ENCODE measurements at regions not wholly inside any gene's neighbourhood (a gene's known extent, or its start where the extent isn't known, plus 50 kb on each side); places are given as distances from the start of the nearest gene placed in this dataset.

GRCh38 chr16:64534180-64534780 is 587.6 kb downstream of the CDH11 start:
- Histone ChIP-seq H3K27me3 (ENCODE audit: control insufficient read depth in 1 of 2, insufficient read depth in 2 of 2, low read length in 2 of 2) (no peaks in the 10 kb centered on the region), H3K4me3 (ENCODE audit: low read length) (no peak overlapping the region), H3K27ac (ENCODE audit: low read depth in 1 of 2, low read length in 2 of 2) (no peak overlapping the region), H3K9me3 (ENCODE audit: control insufficient read depth in 1 of 2, insufficient read depth in 1 of 2, low read length in 2 of 2) (peaks cover 8 to 10% of the 10 kb centered on the region in 2 experiments), H3K36me3 (ENCODE audit: insufficient read depth, low read length) (no peaks in the 10 kb centered on the region), H3K4me1 (ENCODE audit: insufficient read depth, low read length) (no peaks in the 10 kb centered on the region)
- DNase-seq (no peak), ATAC-seq (ENCODE audit: poor library complexity) (no peak)
- POLR2A ChIA-PET, result no interaction called here
- H3K9me3 Mint-ChIP-seq, result peaks cover 21% of the 10 kb centered on the region
- H3K4me3 Mint-ChIP-seq, result no peak overlapping the region
- no peaks in the 10 kb centered on the region for H3K4me1 Mint-ChIP-seq (ENCODE audit: low read depth)
- no peak overlapping the region for H3K27ac Mint-ChIP-seq
- H3K36me3 Mint-ChIP-seq (ENCODE audit: low read depth), result no peaks in the 10 kb centered on the region
- CTCF ChIA-PET, result no interaction called here
- no peak for TF ChIP-seq CTCF (IDR thresholded peaks at IDR 0.05)
- intact Hi-C loops (cut with DNase I, micrococcal nuclease), result no loop called here
- H3K27me3 Mint-ChIP-seq, result no peaks in the 10 kb centered on the region

- POLR2A ChIA-PET, result no interaction called here
- peaks cover 27% of the 10 kb centered on the region for H3K9me3 Mint-ChIP-seq
- no peak for ATAC-seq (ENCODE audit: poor library complexity)
- no peak for TF ChIP-seq CTCF (IDR thresholded peaks at IDR 0.05)
- H3K27me3 Mint-ChIP-seq, result no peaks in the 10 kb centered on the region
- no peak for DNase-seq
- Histone ChIP-seq H3K36me3 (ENCODE audit: insufficient read depth, low read length) (no peaks in the 10 kb centered on the region), H3K9me3 (ENCODE audit: control insufficient read depth in 1 of 2, insufficient read depth in 1 of 2, low read length in 2 of 2) (peaks cover 8 to 13% of the 10 kb centered on the region in 2 experiments), H3K4me1 (ENCODE audit: insufficient read depth, low read length) (no peaks in the 10 kb centered on the region), H3K27me3 (ENCODE audit: control insufficient read depth in 1 of 2, insufficient read depth in 2 of 2, low read length in 2 of 2) (no peaks in the 10 kb centered on the region), H3K27ac (ENCODE audit: low read depth in 1 of 2, low read length in 2 of 2) (no peak overlapping the region), H3K4me3 (ENCODE audit: low read length) (no peak overlapping the region)
- intact Hi-C loops (cut with DNase I, micrococcal nuclease), result no loop called here
- CTCF ChIA-PET, result no interaction called here
- H3K27ac Mint-ChIP-seq, result no peak overlapping the region
- no peaks in the 10 kb centered on the region for H3K36me3 Mint-ChIP-seq (ENCODE audit: low read depth)
- no peak overlapping the region for H3K4me3 Mint-ChIP-seq
- H3K4me1 Mint-ChIP-seq (ENCODE audit: low read depth), result no peaks in the 10 kb centered on the region
Observed at GRCh38 chr16:64532691-64533090, 589.2 kb downstream of the CDH11 start.

- intact Hi-C loops (cut with DNase I, micrococcal nuclease), result no loop called here
Observed at GRCh38 chr16:64532117-64532516, 589.7 kb downstream of the CDH11 start.

More at GRCh38 chr16:64532117-64532516, 589.7 kb downstream of the CDH11 start:
- Histone ChIP-seq H3K36me3 (ENCODE audit: insufficient read depth, low read length) (no peaks in the 10 kb centered on the region), H3K4me1 (ENCODE audit: insufficient read depth, low read length) (no peaks in the 10 kb centered on the region), H3K27me3 (ENCODE audit: control insufficient read depth in 1 of 2, insufficient read depth in 2 of 2, low read length in 2 of 2) (no peaks in the 10 kb centered on the region), H3K27ac (ENCODE audit: low read depth in 1 of 2, low read length in 2 of 2) (no peak overlapping the region), H3K4me3 (ENCODE audit: low read length) (no peak overlapping the region), H3K9me3 (ENCODE audit: control insufficient read depth in 1 of 2, insufficient read depth in 1 of 2, low read length in 2 of 2) (peaks cover 8 to 10% of the 10 kb centered on the region in 2 experiments)
- Mint-ChIP-seq H3K4me3 (no peak overlapping the region), H3K4me1 (ENCODE audit: low read depth) (no peaks in the 10 kb centered on the region), H3K27me3 (no peaks in the 10 kb centered on the region), H3K27ac (no peak overlapping the region), H3K36me3 (ENCODE audit: low read depth) (no peaks in the 10 kb centered on the region), H3K9me3 (peaks cover 27% of the 10 kb centered on the region)
- ChIA-PET CTCF (no interaction called here), POLR2A (no interaction called here)
- DNase-seq (no peak), ATAC-seq (ENCODE audit: poor library complexity) (no peak)
- no peak for TF ChIP-seq CTCF (IDR thresholded peaks at IDR 0.05)

Measured in CD4-positive, alpha-beta T cell (primary cell).